Esophagus (tissue), 2 donors: ENCODE measurements at regions not wholly inside any gene's neighbourhood (a gene's known extent, or its start where the extent isn't known, plus 50 kb on each side); places are given as distances from the start of the nearest gene placed in this dataset.
"Not testable (repeated sequence)": the region's sequence is repeated elsewhere in the genome, so short reads cannot be mapped to it uniquely, and the experiment has no call there.

Source experiments
- H3K27ac ChIP-seq, 2 donors: one replicate each; pipeline ENCODE4 v1.5.1; 2013; ENCODE audit warnings: low read depth in 2 of 2, mild to moderate bottlenecking in 2 of 2, inconsistent platforms in 1 of 2, low read length in 1 of 2, moderate library complexity in 1 of 2
- H3K27me3 ChIP-seq, 2 donors: one replicate each; pipeline ENCODE4 v1.6.1; 2013; ENCODE audit warnings: low read length in 2 of 2, control low read depth in 1 of 2, mild to moderate bottlenecking in 1 of 2; ENCODE audit not compliant: insufficient read depth in 2 of 2, control insufficient read depth in 1 of 2
- H3K36me3 ChIP-seq, 2 donors: one replicate each; pipeline ENCODE4 v1.6.1; 2013; ENCODE audit warnings: low read length in 1 of 2; ENCODE audit not compliant: control insufficient read depth in 2 of 2, insufficient read depth in 2 of 2
- H3K4me1 ChIP-seq, 2 donors: one replicate each; pipeline ENCODE4 v1.6.1; 2013; ENCODE audit warnings: low read length in 1 of 2; ENCODE audit not compliant: control insufficient read depth in 2 of 2, insufficient read depth in 2 of 2
- H3K4me3 ChIP-seq, 2 donors: one replicate each; pipeline ENCODE4 v1.5.1; 2013; ENCODE audit warnings: low read length in 2 of 2, mild to moderate bottlenecking in 2 of 2, low read depth in 1 of 2, moderate library complexity in 1 of 2
- H3K9me3 ChIP-seq, 2 donors: one replicate each; pipeline ENCODE4 v1.6.1; 2013; ENCODE audit warnings: mild to moderate bottlenecking in 2 of 2, low read depth in 1 of 2, low read length in 1 of 2, moderate library complexity in 1 of 2; ENCODE audit not compliant: control insufficient read depth in 2 of 2, insufficient read depth in 1 of 2
- WGBS, 2 donors: extraction: QIAGEN DNeasy Blood & Tissue Kit; methylation state at CpG; one replicate each; pipeline ENCODE4 v1.1.7; 2013; 5-methylcytosine and 5-hydroxymethylcytosine counted together
- donor health status: healthy with polysubstance abuse.
- donor health status: Bipolar disorder and iron deficiency.

- Histone ChIP-seq H3K27ac (no peak overlapping the region), H3K36me3 (no peaks in the 10 kb centered on the region), H3K4me1 (no peaks in the 10 kb centered on the region), H3K4me3 (no peak overlapping the region), H3K9me3 (no peaks in the 10 kb centered on the region), H3K27me3 (no peaks in the 10 kb centered on the region)
- 82 to 84% methylated on average over 2 of the region's 2 CpGs for WGBS, 2 donors
These were observed 692.4 kb downstream of the C6orf118 start for GRCh38 chr6:164616917-164617524.

- WGBS, 2 donors: 52 to 65% methylated on average over 3 of the region's 3 CpGs
- Histone ChIP-seq H3K9me3 (no peaks in the 10 kb centered on the region), H3K27ac (no peak overlapping the region), H3K36me3 (no peaks in the 10 kb centered on the region), H3K4me3 (no peak overlapping the region), H3K27me3 (no peaks in the 10 kb centered on the region), H3K4me1 (no peaks in the 10 kb centered on the region)
These were observed 696.7 kb downstream of the C6orf118 start for GRCh38 chr6:164612751-164613150.

GRCh38 chr6:164610859-164611258, 698.5 kb downstream of the C6orf118 start:
- WGBS, 2 donors: 87% methylated on average over 15 of the region's 15 CpGs
- not testable (repeated sequence) for H3K4me3 ChIP-seq, H3K27me3 ChIP-seq, H3K9me3 ChIP-seq, H3K36me3 ChIP-seq, H3K4me1 ChIP-seq, H3K27ac ChIP-seq

GRCh38 chr6:164602415-164602814, 707.0 kb downstream of the C6orf118 start:
- not testable (repeated sequence) for H3K9me3 ChIP-seq, H3K27ac ChIP-seq, H3K27me3 ChIP-seq, H3K4me1 ChIP-seq, H3K4me3 ChIP-seq, H3K36me3 ChIP-seq
- 91 to 93% methylated on average over 15 of the region's 15 CpGs for WGBS, 2 donors

GRCh38 chr6:164581563-164581962, 727.8 kb downstream of the C6orf118 start:
- Histone ChIP-seq H3K27ac (no peak overlapping the region), H3K27me3 (no peaks in the 10 kb centered on the region), H3K4me1 (no peaks in the 10 kb centered on the region), H3K36me3 (no peaks in the 10 kb centered on the region), H3K4me3 (no peak overlapping the region), H3K9me3 (peaks cover 2 to 7% of the 10 kb centered on the region in 2 donors)
- WGBS, 2 donors: 50 to 53% methylated on average over 4 of the region's 4 CpGs

GRCh38 chr6:164579035-164579434, 730.4 kb downstream of the C6orf118 start:
- Histone ChIP-seq H3K36me3 (no peaks in the 10 kb centered on the region), H3K27ac (no peak overlapping the region), H3K4me1 (no peaks in the 10 kb centered on the region), H3K4me3 (no peak overlapping the region), H3K9me3 (peaks cover 2 to 7% of the 10 kb centered on the region in 2 donors), H3K27me3 (no peaks in the 10 kb centered on the region)
- WGBS, 2 donors: 54 to 62% methylated on average over 3 of the region's 3 CpGs

- peaks cover 2 to 7% of the 10 kb centered on the region in 2 donors for H3K9me3 ChIP-seq
- WGBS, 2 donors: 63 to 69% methylated on average over 3 of the region's 3 CpGs
These were observed 730.8 kb downstream of the C6orf118 start for GRCh38 chr6:164578616-164579015.

GRCh38 chr6:164570801-164571200, 738.6 kb downstream of the C6orf118 start:
- 76 to 79% methylated on average over 6 of the region's 6 CpGs for WGBS, 2 donors
- H3K4me1 ChIP-seq: no peaks in the 10 kb centered on the region
- no peak overlapping the region for H3K4me3 ChIP-seq
- H3K27ac ChIP-seq: no peak overlapping the region
- no peaks in the 10 kb centered on the region for H3K9me3 ChIP-seq
- H3K27me3 ChIP-seq: no peaks in the 10 kb centered on the region
- H3K36me3 ChIP-seq: no peaks in the 10 kb centered on the region

More at GRCh38 chr6:164578616-164579015, 730.8 kb downstream of the C6orf118 start:
- Histone ChIP-seq H3K27ac (no peak overlapping the region), H3K27me3 (no peaks in the 10 kb centered on the region), H3K4me3 (no peak overlapping the region), H3K36me3 (no peaks in the 10 kb centered on the region), H3K4me1 (no peaks in the 10 kb centered on the region)

GRCh38 chr6:164569509-164569908, 739.9 kb downstream of the C6orf118 start:
- H3K27ac ChIP-seq: no peak overlapping the region
- no peaks in the 10 kb centered on the region for H3K4me1 ChIP-seq
- H3K9me3 ChIP-seq: no peaks in the 10 kb centered on the region
- no peaks in the 10 kb centered on the region for H3K36me3 ChIP-seq
- 45 to 56% methylated on average over 1 of the region's 1 CpG for WGBS, 2 donors
- no peaks in the 10 kb centered on the region for H3K27me3 ChIP-seq
- H3K4me3 ChIP-seq: no peak overlapping the region

- H3K4me1 ChIP-seq: no peaks in the 10 kb centered on the region
- H3K27ac ChIP-seq: no peak overlapping the region
- peaks cover 2 to 3% of the 10 kb centered on the region in 2 donors for H3K9me3 ChIP-seq
- no peak overlapping the region for H3K4me3 ChIP-seq
- H3K36me3 ChIP-seq: no peaks in the 10 kb centered on the region
- 51 to 57% methylated on average over 2 of the region's 2 CpGs for WGBS, 2 donors
- H3K27me3 ChIP-seq: no peaks in the 10 kb centered on the region
These were observed 745.5 kb downstream of the C6orf118 start for GRCh38 chr6:164563924-164564323.
